H1 (cell line): ENCODE measurements at regions not wholly inside any gene's neighbourhood (a gene's known extent, or its start where the extent isn't known, plus 50 kb on each side); places are given as distances from the start of the nearest gene placed in this dataset.
A peak's percentile ranks its signal among the peaks of the same experiment; 100 is the strongest.

Source experiments
- CTCF ChIA-PET: fragments of 300-600 bp; sonication (Branson Sonifier 250); formaldehyde crosslinking; loops from one replicate; lab custom pipeline; 2021; ENCODE audit not compliant: partially characterized antibody; lab: Charles Lee
- POLR2A ChIA-PET: fragments of 300-600 bp; sonication (Branson Sonifier 250); formaldehyde crosslinking; loops from one replicate; lab custom pipeline; 2021; ENCODE audit warnings: inconsistent platforms; ENCODE audit not compliant: partially characterized antibody; lab: Charles Lee
- DNase-seq, 2 experiments: peaks; one replicate each; pipeline versions ENCODE4 v3.0.0 to v3.0.0-alpha.2; 2010 to 2022; ENCODE audit warnings: low spot score in 2 of 2, low read depth in 1 of 2, mixed read lengths in 1 of 2
- FAIRE-seq: peaks from 2 replicates; lab custom pipeline; 2011; peaks lifted over from hg19 to GRCh38; lab: Jason Lieb, UNC
- H2AFZ ChIP-seq: 2 replicates; pipeline ENCODE4 v1.8.1; 2012; ENCODE audit warnings: low read length, inconsistent platforms
- H2AK5ac ChIP-seq: 2 replicates; pipeline ENCODE4 v1.6.1; 2013; ENCODE audit warnings: low read depth, low read length
- H2BK120ac ChIP-seq: replicated peaks from 2 replicates; pipeline ENCODE3; 2013; ENCODE audit warnings: low read depth, low read length, inconsistent platforms
- H2BK12ac ChIP-seq: 2 replicates; pipeline ENCODE4 v1.6.1; 2013; ENCODE audit warnings: low read depth, low read length
- H2BK15ac ChIP-seq: 2 replicates; pipeline ENCODE4 v1.6.1; 2013; ENCODE audit warnings: low read length
- H2BK20ac ChIP-seq: 2 replicates; pipeline ENCODE4 v1.6.1; 2013; ENCODE audit warnings: low read length
- H2BK5ac ChIP-seq: 2 replicates; pipeline ENCODE4 v1.6.1; 2013; ENCODE audit warnings: low read depth, low read length
- H3K14ac ChIP-seq: 2 replicates; pipeline ENCODE4 v1.6.1; 2013; ENCODE audit warnings: inconsistent platforms; ENCODE audit not compliant: insufficient read length
- H3K18ac ChIP-seq: 2 replicates; pipeline ENCODE4 v1.6.1; 2013; ENCODE audit warnings: low read length; ENCODE audit errors: extremely low read depth
- H3K23ac ChIP-seq: 2 replicates; pipeline ENCODE4 v1.6.1; 2013; ENCODE audit warnings: inconsistent platforms; ENCODE audit not compliant: insufficient read length
- H3K23me2 ChIP-seq: 2 replicates; pipeline ENCODE4 v1.6.1; 2013; ENCODE audit warnings: low read depth, low read length
- H3K27ac ChIP-seq: 2 replicates; pipeline ENCODE4 v1.6.1; 2011; ENCODE audit warnings: low read depth, low read length, inconsistent platforms
- H3K27me3 ChIP-seq, 4 experiments: replicated peaks in 1 of 4; 1 replicate in 1 of 4; 2 replicates in 3 of 4; pipeline versions ENCODE4 v1.6.1 to v1.8.1; 2011 to 2013; ENCODE audit warnings: low read length in 3 of 4, mild to moderate bottlenecking in 3 of 4, inconsistent platforms in 2 of 4, mixed read lengths in 2 of 4, moderate library complexity in 1 of 4; ENCODE audit not compliant: control insufficient read depth in 3 of 4, insufficient read depth in 3 of 4; ENCODE audit errors: extremely low read depth in 1 of 4
- H3K36me3 ChIP-seq, 4 experiments: 2 replicates each; pipeline versions ENCODE4 v1.6.1 to v1.8.1; 2011 to 2013; ENCODE audit warnings: mild to moderate bottlenecking in 4 of 4, low read length in 3 of 4, moderate library complexity in 2 of 4, control low read depth in 1 of 4, inconsistent platforms in 1 of 4; ENCODE audit not compliant: insufficient read depth in 4 of 4, control insufficient read depth in 2 of 4
- H3K4ac ChIP-seq: replicated peaks from 2 replicates; pipeline ENCODE3; 2013; ENCODE audit warnings: low read length, low read depth, mixed read lengths, inconsistent platforms; ENCODE audit not compliant: insufficient read length
- H3K4me1 ChIP-seq, 4 experiments: replicated peaks in 1 of 4; 1 replicate in 1 of 4; 2 replicates in 3 of 4; pipeline versions ENCODE4 v1.6.1 to v1.8.1; 2011 to 2013; ENCODE audit warnings: low read length in 3 of 4, inconsistent platforms in 2 of 4, mixed read lengths in 1 of 4; ENCODE audit not compliant: insufficient read depth in 4 of 4, control insufficient read depth in 3 of 4
- H3K4me2 ChIP-seq, 2 experiments: 2 replicates each; pipeline versions ENCODE4 v1.6.1 to v1.8.1; 2011 to 2013; ENCODE audit warnings: low read depth in 2 of 2, low read length in 2 of 2, control low read depth in 1 of 2, inconsistent platforms in 1 of 2, mild to moderate bottlenecking in 1 of 2; ENCODE audit not compliant: insufficient read depth in 1 of 2
- H3K4me3 ChIP-seq, 4 experiments: fragments of 200-600, 300-600 bp in 1 of 4; sonication (generic), shearing (Covaris generic), sonication (Bioruptor Twin) in 1 of 4; 2 replicates each; pipeline versions ENCODE4 v1.5.1 to v1.8.1; 2011 to 2016; ENCODE audit warnings: low read length in 4 of 4, low read depth in 3 of 4, control low read depth in 2 of 4, inconsistent platforms in 2 of 4, mild to moderate bottlenecking in 2 of 4, mixed read lengths in 1 of 4, moderate library complexity in 1 of 4; ENCODE audit not compliant: insufficient read depth in 2 of 4; ENCODE audit errors: extremely low read depth in 1 of 4
- H3K56ac ChIP-seq: replicated peaks from 2 replicates; pipeline ENCODE3; 2013; ENCODE audit warnings: low read depth, mild to moderate bottlenecking, mixed read lengths, low read length, inconsistent platforms; ENCODE audit not compliant: insufficient read length
- H3K79me1 ChIP-seq: 2 replicates; pipeline ENCODE4 v1.6.1; 2013; ENCODE audit warnings: low read depth, low read length, control low read depth
- H3K79me2 ChIP-seq, 2 experiments: 2 replicates each; pipeline versions ENCODE4 v1.6.1 to v1.8.1; 2012 to 2013; ENCODE audit warnings: low read length in 2 of 2, mild to moderate bottlenecking in 2 of 2, inconsistent platforms in 1 of 2; ENCODE audit not compliant: insufficient read depth in 2 of 2, control insufficient read depth in 1 of 2
- H3K9ac ChIP-seq, 4 experiments: replicated peaks in 1 of 4; 1 replicate in 1 of 4; 2 replicates in 3 of 4; pipeline versions ENCODE4 v1.6.1 to v1.8.1; 2011 to 2013; ENCODE audit warnings: low read depth in 3 of 4, low read length in 3 of 4, control low read depth in 2 of 4, mild to moderate bottlenecking in 2 of 4, moderate library complexity in 2 of 4, inconsistent platforms in 1 of 4; ENCODE audit errors: extremely low read depth in 1 of 4
- H3K9me3 ChIP-seq, 2 experiments: 2 replicates each; pipeline versions ENCODE4 v1.6.1 to v1.8.1; 2012 to 2013; ENCODE audit warnings: mild to moderate bottlenecking in 2 of 2, moderate library complexity in 2 of 2, control low read depth in 1 of 2, inconsistent platforms in 1 of 2, low read depth in 1 of 2, low read length in 1 of 2, mixed read lengths in 1 of 2; ENCODE audit not compliant: insufficient read depth in 2 of 2
- H4K20me1 ChIP-seq, 2 experiments: replicated peaks in 1 of 2; 2 replicates each; pipeline versions ENCODE3 to v1.8.1; 2011 to 2013; ENCODE audit warnings: inconsistent platforms in 2 of 2, low read length in 2 of 2, mild to moderate bottlenecking in 1 of 2; ENCODE audit not compliant: insufficient read depth in 2 of 2, control insufficient read depth in 1 of 2
- H4K5ac ChIP-seq: 2 replicates; pipeline ENCODE4 v1.6.1; 2013; ENCODE audit warnings: low read length, low read depth, mixed read lengths, inconsistent platforms; ENCODE audit not compliant: insufficient read length
- H4K8ac ChIP-seq: 2 replicates; pipeline ENCODE4 v1.8.0; 2013; ENCODE audit warnings: mild to moderate bottlenecking, moderate library complexity, low read length, inconsistent platforms; ENCODE audit not compliant: insufficient read depth; ENCODE audit errors: extremely low read depth
- H4K91ac ChIP-seq: replicated peaks from 2 replicates; pipeline ENCODE3; 2013; ENCODE audit warnings: low read length, mixed read lengths, inconsistent platforms; ENCODE audit not compliant: insufficient read length
- CBX5 ChIP-seq: fragments of 300-800, 300-1000 bp; sonication (generic); IDR thresholded peaks from 2 replicates; pipeline ENCODE4 v1.7.1; 2016; ENCODE audit warnings: antibody characterized with exemption, low read length, low read depth
- CHD1 ChIP-seq: IDR thresholded peaks from 2 replicates; pipeline ENCODE4 v1.6.1; 2012; ENCODE audit warnings: low read depth, low read length, improper control_type of control experiment
- CREB1 ChIP-seq: IDR thresholded peaks from 2 replicates; pipeline ENCODE4 v1.6.1; 2012; ENCODE audit warnings: inconsistent platforms
- FOSL1 ChIP-seq: IDR thresholded peaks from 2 replicates; pipeline ENCODE4 v1.6.1; 2011; ENCODE audit warnings: mild to moderate bottlenecking, low read depth, low read length, moderate library complexity; ENCODE audit not compliant: insufficient read depth
- HDAC6 ChIP-seq: IDR thresholded peaks from one replicate; pipeline ENCODE4 v1.7.1; 2012; ENCODE audit warnings: low read depth, mild to moderate bottlenecking, inconsistent platforms, low read length, moderate library complexity
- JUN ChIP-seq: IDR thresholded peaks from 2 replicates; pipeline ENCODE4 v1.6.1; 2011; ENCODE audit warnings: low read depth, mild to moderate bottlenecking, improper control_type of control experiment, low read length
- JUND ChIP-seq: IDR thresholded peaks from 2 replicates; pipeline ENCODE4 v1.6.1; 2011; ENCODE audit warnings: mild to moderate bottlenecking, improper control_type of control experiment, low read length
- MAFK ChIP-seq: IDR thresholded peaks from 2 replicates; pipeline ENCODE4 v1.6.1; 2012; ENCODE audit warnings: low read depth, mild to moderate bottlenecking, improper control_type of control experiment, low read length
- SP1 ChIP-seq: IDR thresholded peaks from 2 replicates; pipeline ENCODE4 v1.6.1; 2011; ENCODE audit warnings: low read depth, low read length
- SP2 ChIP-seq: IDR thresholded peaks from 2 replicates; pipeline ENCODE4 v1.6.1; 2012; ENCODE audit warnings: mild to moderate bottlenecking, low read length, inconsistent platforms
- SP4 ChIP-seq: IDR thresholded peaks from 2 replicates; pipeline ENCODE4 v1.6.1; 2012; ENCODE audit warnings: low read length, inconsistent platforms
- TBP ChIP-seq: IDR thresholded peaks from 2 replicates; pipeline ENCODE4 v1.6.1; 2011; ENCODE audit warnings: low read depth, low read length, improper control_type of control experiment
- TEAD4 ChIP-seq: IDR thresholded peaks from 2 replicates; pipeline ENCODE4 v1.6.1; 2012; ENCODE audit warnings: low read depth, low read length, inconsistent platforms, mixed read lengths
- ZNF274 ChIP-seq: IDR thresholded peaks from 2 replicates; pipeline ENCODE4 v1.7.0; 2012; ENCODE audit warnings: low read length, borderline replicate concordance; ENCODE audit errors: extremely low read depth
- WGBS, 2 experiments: shearing (Covaris generic) in 1 of 2; methylation state at CpG; one replicate each; pipeline versions ENCODE4 v1.1.6 to v1.1.7; 2013 to 2015; ENCODE audit warnings: low lambda C conversion rate in 2 of 2, mixed read lengths in 2 of 2, inconsistent platforms in 1 of 2, low coverage in 1 of 2, missing lambda C conversion rate in 1 of 2; ENCODE audit not compliant: insufficient replicate concordance in 2 of 2, insufficient coverage in 1 of 2, insufficient read length in 1 of 2; ENCODE audit errors: extremely low coverage in 1 of 2, missing lambda C conversion rate in 1 of 2; 5-methylcytosine and 5-hydroxymethylcytosine counted together
- TF ChIP-seq, protein P1 (sequence below): IDR thresholded peaks from 2 replicates; pipeline ENCODE4 v1.6.1; 2011; ENCODE audit warnings: low read depth, mild to moderate bottlenecking, low read length; ENCODE audit not compliant: insufficient read depth

DNA sequence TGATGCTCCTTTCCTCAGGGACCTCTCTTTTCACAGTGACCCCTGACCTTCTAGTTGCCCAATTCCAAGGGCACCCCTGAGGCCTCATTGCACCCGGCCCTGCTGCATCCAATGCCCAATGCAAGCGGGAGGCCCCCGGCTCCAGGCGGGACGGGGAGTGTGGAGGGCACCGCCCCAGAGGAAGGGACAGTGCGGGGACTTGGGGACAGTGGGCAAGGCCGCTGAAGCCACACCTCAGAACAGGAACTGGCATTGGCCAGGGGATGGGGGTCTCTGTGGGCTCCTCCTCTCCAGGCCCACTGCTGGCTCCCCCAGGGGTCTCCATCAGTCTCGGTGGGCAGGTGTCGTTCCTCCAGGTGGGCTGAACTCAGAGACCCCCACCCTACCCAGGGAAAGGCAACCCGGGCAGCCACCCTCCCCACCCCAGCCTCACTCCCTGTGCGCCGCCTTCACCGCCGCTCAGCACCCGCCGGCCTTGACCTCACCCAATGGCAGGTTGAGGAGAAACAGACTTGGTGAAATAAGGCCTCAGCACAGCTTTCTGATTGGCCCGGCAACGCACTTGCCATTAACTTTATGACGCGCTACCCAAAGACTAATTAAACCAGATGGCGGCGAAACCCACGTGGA is 1312.0 kb downstream of the BRD1 start:
- ChIA-PET CTCF (interaction anchor here (1.0 to 1.3 kb wide), 2 partner anchors 10 to 17 kb away, joined by 3 read pairs; no protein-coding TSS in a partner anchor), POLR2A (no interaction called here)
- Histone ChIP-seq H3K9ac (no peak overlapping the region), H3K14ac (no peak overlapping the region), H2BK20ac (no peak overlapping the region), H2BK120ac (no peak overlapping the region), H4K5ac (no peak overlapping the region), H3K23ac (no peak overlapping the region), H4K91ac (no peak overlapping the region), H3K4me1 (peaks cover 0 to 10% (median 4%) of the 10 kb centered on the region in 4 experiments; a peak in 3 of 7 replicates), H3K9me3 (no peaks in the 10 kb centered on the region), H3K4me2 (no peak overlapping the region), H2BK12ac (no peak overlapping the region), H3K79me1 (peaks cover 10% of the 10 kb centered on the region), H4K8ac (0 out of 2 replicates have a peak overlapping the region, but pooled peaks have one; percentile 14), H3K27ac (no peak overlapping the region), H3K18ac (no peak overlapping the region), H3K79me2 (peaks cover 0 to 12% of the 10 kb centered on the region in 2 experiments; a peak in 2 of 4 replicates), H2AFZ (no peak overlapping the region), H3K27me3 (no peaks in the 10 kb centered on the region), H3K4me3 (no peak overlapping the region), H3K4ac (no peak overlapping the region), H3K23me2 (no peaks in the 10 kb centered on the region), H2AK5ac (no peak overlapping the region), H3K36me3 (no peaks in the 10 kb centered on the region), H2BK5ac (no peak overlapping the region), H3K56ac (no peak overlapping the region), H4K20me1 (peaks cover 3 to 25% of the 10 kb centered on the region in 2 experiments), H2BK15ac (no peak overlapping the region)
- WGBS, 2 experiments: 88% methylated on average over 24 of the region's 24 CpGs; no CpG with 5 or more reads in 1 of the 2 experiments
- no peak for DNase-seq
- no peak for FAIRE-seq
- TF ChIP-seq SP1: no peak
- TF ChIP-seq ZNF274: no peak
- TF ChIP-seq MAFK: no peak
- no peak for TF ChIP-seq HDAC6
- no peak for TF ChIP-seq JUN
- TF ChIP-seq JUND: no peak
- TF ChIP-seq, protein P1, sequence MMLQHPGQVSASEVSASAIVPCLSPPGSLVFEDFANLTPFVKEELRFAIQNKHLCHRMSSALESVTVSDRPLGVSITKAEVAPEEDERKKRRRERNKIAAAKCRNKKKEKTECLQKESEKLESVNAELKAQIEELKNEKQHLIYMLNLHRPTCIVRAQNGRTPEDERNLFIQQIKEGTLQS: no peak
- no peak for TF ChIP-seq CHD1
- TF ChIP-seq CREB1: no peak
- TF ChIP-seq TBP: no peak
- TF ChIP-seq SP4: no peak
- no peak for TF ChIP-seq SP2
- no peak for TF ChIP-seq TEAD4
- TF ChIP-seq FOSL1: no peak
- no peak for TF ChIP-seq CBX5
